ENCODE measurements at regions not wholly inside any gene's neighbourhood (a gene's known extent, or its start where the extent isn't known, plus 50 kb on each side); places are given as distances from the start of the nearest gene placed in this dataset.

DNA sequence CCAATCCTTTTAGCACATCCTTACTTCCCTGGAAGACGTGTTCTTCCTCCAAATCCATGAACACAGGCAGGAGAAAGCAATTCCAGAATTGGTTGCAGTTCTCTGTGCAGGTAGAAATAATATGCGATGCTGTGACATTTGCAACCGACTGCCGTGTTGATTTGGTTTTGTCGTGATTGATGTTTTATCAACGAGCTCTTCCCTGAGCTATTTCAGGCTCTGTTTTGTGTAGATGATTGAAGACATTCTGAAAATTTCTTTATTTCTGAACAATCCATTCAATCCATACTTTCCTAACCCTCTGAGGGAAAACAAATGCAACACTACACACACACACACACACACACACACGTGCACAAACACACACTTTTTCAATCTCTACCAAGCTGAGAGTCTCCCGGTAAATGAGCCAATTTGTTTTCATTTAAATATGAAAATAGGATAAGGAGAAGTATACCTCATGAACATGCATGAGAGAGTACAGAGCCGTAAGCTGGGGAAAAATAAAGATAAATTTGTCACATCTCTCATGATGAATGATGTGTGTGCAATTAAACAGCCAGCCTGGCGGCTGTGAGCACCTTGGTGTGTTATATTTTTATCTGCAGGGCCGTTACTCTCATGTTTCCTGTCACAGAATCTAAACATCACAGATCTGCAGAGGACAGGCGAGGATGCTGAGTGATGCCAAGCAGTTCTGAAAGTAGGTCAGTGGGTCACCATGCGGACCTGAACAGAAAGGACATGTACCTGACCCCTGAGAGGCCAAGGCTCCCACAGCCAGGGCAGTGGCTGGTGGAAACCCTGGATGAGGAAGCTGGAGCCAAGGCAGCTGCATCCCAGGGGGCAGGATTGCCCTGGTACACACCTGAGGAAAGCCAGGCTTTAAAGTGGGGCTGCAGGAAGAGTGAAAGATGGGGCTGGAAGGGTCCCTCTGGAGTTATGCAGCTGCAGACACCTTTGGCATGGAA is 64.8 kb downstream of the PDCL3 start:
- H3K36me3 ChIP-seq (ENCODE audit: control insufficient read depth, insufficient read depth, low read length): no peaks in the 10 kb centered on the region
- TF ChIP-seq, protein P1, sequence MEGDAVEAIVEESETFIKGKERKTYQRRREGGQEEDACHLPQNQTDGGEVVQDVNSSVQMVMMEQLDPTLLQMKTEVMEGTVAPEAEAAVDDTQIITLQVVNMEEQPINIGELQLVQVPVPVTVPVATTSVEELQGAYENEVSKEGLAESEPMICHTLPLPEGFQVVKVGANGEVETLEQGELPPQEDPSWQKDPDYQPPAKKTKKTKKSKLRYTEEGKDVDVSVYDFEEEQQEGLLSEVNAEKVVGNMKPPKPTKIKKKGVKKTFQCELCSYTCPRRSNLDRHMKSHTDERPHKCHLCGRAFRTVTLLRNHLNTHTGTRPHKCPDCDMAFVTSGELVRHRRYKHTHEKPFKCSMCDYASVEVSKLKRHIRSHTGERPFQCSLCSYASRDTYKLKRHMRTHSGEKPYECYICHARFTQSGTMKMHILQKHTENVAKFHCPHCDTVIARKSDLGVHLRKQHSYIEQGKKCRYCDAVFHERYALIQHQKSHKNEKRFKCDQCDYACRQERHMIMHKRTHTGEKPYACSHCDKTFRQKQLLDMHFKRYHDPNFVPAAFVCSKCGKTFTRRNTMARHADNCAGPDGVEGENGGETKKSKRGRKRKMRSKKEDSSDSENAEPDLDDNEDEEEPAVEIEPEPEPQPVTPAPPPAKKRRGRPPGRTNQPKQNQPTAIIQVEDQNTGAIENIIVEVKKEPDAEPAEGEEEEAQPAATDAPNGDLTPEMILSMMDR (IDR thresholded peaks at IDR 0.05; ENCODE audit: insufficient read depth, low read length, poor library complexity, severe bottlenecking): no peak
- no peak overlapping the region for H3K4me3 ChIP-seq (ENCODE audit: low read depth, low read length)
- H3K27me3 ChIP-seq (ENCODE audit: control insufficient read depth, insufficient read depth, low read length): peaks cover 14% of the 10 kb centered on the region
- DNase-seq (ENCODE audit: low read depth): no peak

DNA sequence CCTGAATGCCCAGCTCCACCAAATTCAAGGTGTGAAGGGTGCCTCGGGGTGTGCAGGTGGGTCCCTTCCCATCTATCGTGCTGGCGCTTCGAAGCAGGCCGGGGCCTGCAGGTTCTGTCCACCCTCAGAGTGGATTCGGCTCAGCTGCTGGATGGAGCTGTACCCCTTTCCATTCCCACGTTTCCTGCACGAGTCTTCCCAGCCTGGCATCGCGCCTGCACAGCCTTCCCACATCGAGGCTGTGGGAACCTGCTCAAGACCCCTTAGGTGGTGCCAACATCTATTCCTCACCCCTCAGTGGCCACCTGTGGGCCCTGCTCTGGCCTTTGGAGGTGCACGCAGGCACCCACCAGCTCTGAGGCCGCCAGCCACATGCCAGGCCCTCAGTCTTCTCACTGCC is 65.7 kb downstream of the PDCL3 start:
- no peak for DNase-seq (ENCODE audit: low read depth)
- Histone ChIP-seq H3K27me3 (ENCODE audit: control insufficient read depth, insufficient read depth, low read length) (peaks cover 14% of the 10 kb centered on the region), H3K36me3 (ENCODE audit: control insufficient read depth, insufficient read depth, low read length) (no peaks in the 10 kb centered on the region), H3K4me3 (ENCODE audit: low read depth, low read length) (no peak overlapping the region)
- TF ChIP-seq, protein P1 (IDR thresholded peaks at IDR 0.05; ENCODE audit: insufficient read depth, low read length, poor library complexity, severe bottlenecking): no peak

DNA sequence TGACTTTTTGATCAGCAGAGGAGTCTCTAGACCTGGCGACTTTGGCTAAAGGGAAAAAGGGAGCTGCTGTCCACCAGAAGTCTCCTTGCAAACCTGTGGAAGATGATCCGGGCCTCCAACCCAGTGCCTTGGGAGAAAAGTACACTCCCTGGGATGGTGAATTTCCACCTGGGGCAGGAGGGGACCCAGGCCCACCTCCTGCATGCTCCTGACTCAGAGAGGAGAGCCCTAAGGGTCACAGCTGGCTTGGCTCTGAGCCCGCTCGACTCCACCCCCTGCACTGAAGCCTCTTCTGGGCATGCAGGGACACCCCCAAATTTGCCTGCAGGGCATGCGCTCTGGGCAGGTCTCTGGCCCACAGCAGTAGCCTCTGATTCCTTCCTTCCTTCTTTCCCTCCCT is 66.5 kb downstream of the PDCL3 start:
- Histone ChIP-seq H3K4me3 (ENCODE audit: low read depth, low read length) (no peak overlapping the region), H3K27me3 (ENCODE audit: control insufficient read depth, insufficient read depth, low read length) (peaks cover 14% of the 10 kb centered on the region), H3K36me3 (ENCODE audit: control insufficient read depth, insufficient read depth, low read length) (no peaks in the 10 kb centered on the region)
- TF ChIP-seq, protein P1 (IDR thresholded peaks at IDR 0.05; ENCODE audit: insufficient read depth, low read length, poor library complexity, severe bottlenecking): no peak
- no peak for DNase-seq (ENCODE audit: low read depth)

DNA sequence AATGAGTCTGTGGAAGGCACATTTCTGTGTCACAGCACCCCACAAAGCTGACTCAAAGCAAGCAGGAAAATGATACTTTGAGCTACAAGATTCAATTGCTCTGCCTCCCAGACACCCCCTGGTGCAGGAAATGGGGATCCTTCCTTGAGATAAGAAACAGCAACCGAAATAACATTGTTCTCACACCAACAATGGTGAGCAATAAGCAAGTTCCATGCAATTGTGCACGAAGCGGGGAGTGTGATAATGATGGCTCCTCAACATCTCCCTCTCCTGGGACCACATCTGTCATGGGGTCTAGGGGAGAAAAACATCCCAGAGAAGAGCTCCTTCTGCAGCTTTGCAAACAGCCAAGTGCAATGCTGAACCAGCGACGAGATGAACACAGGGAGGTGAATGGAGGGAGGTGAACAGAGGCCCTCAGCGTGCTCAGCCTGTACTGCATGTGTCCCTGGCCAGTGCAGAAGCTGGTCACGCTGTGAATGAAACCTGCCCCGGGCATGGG is 67.7 kb downstream of the PDCL3 start:
- no peak overlapping the region for H3K4me3 ChIP-seq (ENCODE audit: low read depth, low read length)
- peaks cover 14% of the 10 kb centered on the region for H3K27me3 ChIP-seq (ENCODE audit: control insufficient read depth, insufficient read depth, low read length)
- H3K36me3 ChIP-seq (ENCODE audit: control insufficient read depth, insufficient read depth, low read length): no peaks in the 10 kb centered on the region
- TF ChIP-seq, protein P1 (IDR thresholded peaks at IDR 0.05; ENCODE audit: insufficient read depth, low read length, poor library complexity, severe bottlenecking): no peak
- DNase-seq (ENCODE audit: low read depth): no peak

DNA sequence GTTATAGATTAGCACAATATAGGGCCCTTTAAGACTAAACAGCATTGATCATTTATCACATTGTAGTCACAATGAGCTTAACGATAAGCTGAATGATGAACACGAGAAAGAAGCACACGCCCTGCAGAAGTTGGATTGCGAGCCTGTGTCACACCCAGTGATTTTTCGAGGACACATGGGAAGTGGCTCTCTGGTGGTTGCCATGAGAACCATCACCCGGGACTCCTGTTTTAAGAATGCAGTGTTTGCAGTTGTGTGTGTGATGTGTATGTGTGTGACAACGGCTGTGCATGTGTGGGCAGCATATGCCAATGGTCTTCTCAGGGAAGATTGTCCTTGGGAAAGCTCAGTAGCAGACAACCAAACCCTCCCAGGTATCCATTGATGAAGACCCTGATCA is 69.2 kb downstream of the PDCL3 start:
- H3K36me3 ChIP-seq (ENCODE audit: control insufficient read depth, insufficient read depth, low read length): no peaks in the 10 kb centered on the region
- no peak for DNase-seq (ENCODE audit: low read depth)
- no peak overlapping the region for H3K4me3 ChIP-seq (ENCODE audit: low read depth, low read length)
- peaks cover 7% of the 10 kb centered on the region for H3K27me3 ChIP-seq (ENCODE audit: control insufficient read depth, insufficient read depth, low read length)
- TF ChIP-seq, protein P1 (IDR thresholded peaks at IDR 0.05; ENCODE audit: insufficient read depth, low read length, poor library complexity, severe bottlenecking): no peak
